ENCODE measurements at regions not wholly inside any gene's neighbourhood (a gene's known extent, or its start where the extent isn't known, plus 50 kb on each side); places are given as distances from the start of the nearest gene placed in this dataset.

- ChIA-PET RAD21 (ENCODE audit: low non-redundant PET in 1 of 2, low total read pairs in 2 of 2, uncharacterized antibody in 2 of 2, unreplicated experiment in 2 of 2) (no interaction called here), CTCF (no interaction called here), POLR2A (no interaction called here)
- no peak overlapping the region for H3K4me2 ChIP-seq (ENCODE audit: low read length)
- intact Hi-C loops (cut with micrococcal nuclease): no loop called here
- no peak for DNase-seq (ENCODE audit: low read depth, low spot score)
- no peak for ATAC-seq
- no peaks in the 10 kb centered on the region for H4K20me1 ChIP-seq (ENCODE audit: insufficient read depth)
- H3K9ac ChIP-seq (ENCODE audit: low read length): no peak overlapping the region
- H3K9me2 ChIP-seq (ENCODE audit: insufficient read depth): no peaks in the 10 kb centered on the region
- H3K4me3 ChIP-seq (replicated peaks in 1 of 2; ENCODE audit: low read depth in 1 of 2, low read length in 2 of 2): no peak overlapping the region
- no peak overlapping the region for H3K27ac ChIP-seq (ENCODE audit: low read depth, low read length)
- peaks cover 0 to under 1% of the 10 kb centered on the region in 2 experiments; a peak in 1 of 4 replicates for H3K4me1 ChIP-seq (ENCODE audit: control insufficient read depth in 1 of 2, insufficient read depth in 2 of 2, low read length in 2 of 2)
- H3K9me3 ChIP-seq (ENCODE audit: control insufficient read depth in 1 of 2, insufficient read depth in 1 of 2, low read depth in 1 of 2, low read length in 2 of 2): no peaks in the 10 kb centered on the region
- no peaks in the 10 kb centered on the region for H3K36me3 ChIP-seq (ENCODE audit: control insufficient read depth in 1 of 2, insufficient read depth in 2 of 2, low read length in 2 of 2)
- H3K79me2 ChIP-seq (ENCODE audit: insufficient read depth, low read length): no peaks in the 10 kb centered on the region
- BruUV-seq (replicated peaks): no TSS peak
- TF ChIP-seq ELF1 (IDR thresholded peaks at IDR 0.05; ENCODE audit: borderline replicate concordance, low read depth): no peak
- TF ChIP-seq MAX (IDR thresholded peaks at IDR 0.05): no peak
- no peaks in the 10 kb centered on the region for H3K27me3 ChIP-seq (ENCODE audit: insufficient read depth, low read length)
- H2AFZ ChIP-seq (ENCODE audit: low read depth, low read length, poor library complexity, severe bottlenecking): no peak overlapping the region
Observed at GRCh38 chr9:85872463-85872862, 68.5 kb upstream of the NAA35 start.

GRCh38 chr9:85876628-85877027 lies 64.3 kb upstream of the NAA35 start:
- Histone ChIP-seq H3K9ac (ENCODE audit: low read length) (no peak overlapping the region), H4K20me1 (ENCODE audit: insufficient read depth) (no peaks in the 10 kb centered on the region), H3K4me3 (replicated peaks in 1 of 2; ENCODE audit: low read depth in 1 of 2, low read length in 2 of 2) (no peak overlapping the region), H3K9me2 (ENCODE audit: insufficient read depth) (no peaks in the 10 kb centered on the region), H3K9me3 (ENCODE audit: control insufficient read depth in 1 of 2, insufficient read depth in 1 of 2, low read depth in 1 of 2, low read length in 2 of 2) (no peaks in the 10 kb centered on the region), H3K4me2 (ENCODE audit: low read length) (no peak overlapping the region), H3K36me3 (ENCODE audit: control insufficient read depth in 1 of 2, insufficient read depth in 2 of 2, low read length in 2 of 2) (no peaks in the 10 kb centered on the region), H2AFZ (ENCODE audit: low read depth, low read length, poor library complexity, severe bottlenecking) (no peak overlapping the region), H3K79me2 (ENCODE audit: insufficient read depth, low read length) (no peaks in the 10 kb centered on the region), H3K27me3 (ENCODE audit: insufficient read depth, low read length) (no peaks in the 10 kb centered on the region), H3K27ac (ENCODE audit: low read depth, low read length) (no peak overlapping the region), H3K4me1 (ENCODE audit: control insufficient read depth in 1 of 2, insufficient read depth in 2 of 2, low read length in 2 of 2) (peaks cover 11 to 16% of the 10 kb centered on the region in 2 experiments)
- ChIA-PET CTCF (no interaction called here), RAD21 (ENCODE audit: low non-redundant PET in 1 of 2, low total read pairs in 2 of 2, uncharacterized antibody in 2 of 2, unreplicated experiment in 2 of 2) (no interaction called here), POLR2A (interaction anchor here (0.8 kb wide), 1 partner anchor 17 kb away, joined by 3 read pairs; no protein-coding TSS in a partner anchor)
- intact Hi-C loops (cut with micrococcal nuclease): no loop called here
- no TSS peak for BruUV-seq (replicated peaks)
- no peak for DNase-seq (ENCODE audit: low read depth, low spot score)
- ATAC-seq: no peak
- TF ChIP-seq CEBPB (IDR thresholded peaks at IDR 0.05; ENCODE audit: low read depth) (no peak), EZH2 (IDR thresholded peaks at IDR 0.05) (no peak), ATF3 (IDR thresholded peaks at IDR 0.05) (no peak), MAX (IDR thresholded peaks at IDR 0.05) (no peak), EZH2phosphoT487 (IDR thresholded peaks at IDR 0.05; ENCODE audit: borderline replicate concordance) (no peak), SP1 (IDR thresholded peaks at IDR 0.05; ENCODE audit: low read depth) (no peak), CTCF (IDR thresholded peaks at IDR 0.05 in 2 of 3, conservative IDR thresholded peaks at IDR 0.05 in 1 of 3; ENCODE audit: borderline replicate concordance in 1 of 3, insufficient read depth in 1 of 3, low read depth in 2 of 3, low read length in 2 of 3) (no peak), POLR2A (IDR thresholded peaks at IDR 0.05; ENCODE audit: borderline replicate concordance, extremely low read depth, insufficient read depth, insufficient read length) (no peak), ZNF274 (IDR thresholded peaks at IDR 0.05; ENCODE audit: low read depth, low read length) (no peak), POLR2AphosphoS5 (IDR thresholded peaks at IDR 0.05; ENCODE audit: low read depth, low read length) (no peak), RAD21 (IDR thresholded peaks at IDR 0.05; ENCODE audit: low read depth) (no peak), CBX3 (IDR thresholded peaks at IDR 0.05; ENCODE audit: low read depth) (no peak), ZFX (IDR thresholded peaks at IDR 0.05) (no peak), YY1 (IDR thresholded peaks at IDR 0.05; ENCODE audit: extremely low read depth, insufficient replicate concordance, low read depth, low read length) (no peak), FOSL1 (IDR thresholded peaks at IDR 0.05; ENCODE audit: low read depth) (no peak), ZBTB33 (IDR thresholded peaks at IDR 0.05; ENCODE audit: extremely low read depth, insufficient replicate concordance, low read length) (no peak), ELF1 (IDR thresholded peaks at IDR 0.05; ENCODE audit: borderline replicate concordance, low read depth) (no peak)

Data from HCT116 (cell line).